A204.1 (cell line): ENCODE measurements at regions not wholly inside any gene's neighbourhood (a gene's known extent, or its start where the extent isn't known, plus 50 kb on each side); places are given as distances from the start of the nearest gene placed in this dataset.
"Not testable (repeated sequence)": the region's sequence is repeated elsewhere in the genome, so short reads cannot be mapped to it uniquely, and the experiment has no call there.

Experiments used
- FAIRE-seq: peaks from 2 replicates; lab custom pipeline; 2012; peaks lifted over from hg19 to GRCh38; lab: Jason Lieb, UNC

DNA sequence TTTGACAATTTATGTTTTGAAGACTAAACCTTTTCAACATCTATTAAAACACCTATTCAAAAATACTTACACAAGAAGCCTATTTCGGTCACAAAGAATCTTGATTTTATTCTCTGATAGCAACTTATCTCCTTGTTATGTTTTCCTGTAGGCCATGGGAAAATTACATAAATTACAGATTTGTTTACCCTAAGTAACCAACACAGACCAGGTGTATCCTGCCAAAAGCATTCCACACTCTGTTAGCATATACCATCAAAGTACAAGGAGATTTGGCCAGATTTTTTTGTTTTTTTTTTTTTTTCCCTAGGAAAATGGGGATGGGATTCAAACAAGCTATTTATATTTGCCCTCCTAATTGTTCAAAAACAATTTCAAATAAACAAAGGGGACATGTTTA is 497.9 kb upstream of the MAGEB18 start:
- no peak for FAIRE-seq

DNA sequence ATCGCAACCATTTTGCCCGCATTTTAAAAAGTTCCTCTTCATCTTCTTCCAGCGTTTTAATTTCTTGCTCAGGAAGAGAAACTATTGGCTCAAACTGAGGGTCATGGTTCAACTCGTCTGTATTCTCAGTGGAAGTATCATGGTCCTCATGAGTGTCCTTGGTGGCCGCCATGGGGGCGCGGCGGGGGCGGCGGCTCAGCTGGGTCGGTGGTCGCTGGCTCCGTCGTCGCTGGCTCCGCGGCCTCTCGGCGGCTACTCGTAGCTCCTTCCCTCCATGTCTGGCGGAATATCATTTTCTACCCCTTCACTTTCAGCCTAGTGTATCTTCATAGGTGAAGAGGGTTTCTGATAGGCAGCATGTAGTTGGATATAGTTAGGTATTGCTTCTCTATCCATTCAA is 492.0 kb upstream of the MAGEB18 start:
- no peak for FAIRE-seq

DNA sequence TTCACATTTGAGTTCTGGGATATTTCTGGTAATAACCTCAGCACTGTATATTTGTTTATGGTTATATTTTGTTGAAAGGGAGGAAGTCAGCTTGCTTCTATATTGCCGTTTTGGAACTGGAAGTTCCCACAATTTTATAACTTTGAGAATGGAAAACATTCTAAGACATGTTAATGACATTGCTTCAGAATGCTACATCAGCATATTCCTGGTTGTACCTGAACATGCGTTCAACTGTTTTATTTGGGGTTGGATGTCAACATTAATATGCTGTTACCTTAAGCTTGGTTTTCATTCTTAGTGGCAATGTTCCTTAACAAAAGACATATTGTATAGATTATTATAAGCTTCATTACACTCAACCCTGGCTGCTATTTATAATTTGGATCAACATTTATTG is 489.4 kb upstream of the MAGEB18 start:
- FAIRE-seq: no peak

DNA sequence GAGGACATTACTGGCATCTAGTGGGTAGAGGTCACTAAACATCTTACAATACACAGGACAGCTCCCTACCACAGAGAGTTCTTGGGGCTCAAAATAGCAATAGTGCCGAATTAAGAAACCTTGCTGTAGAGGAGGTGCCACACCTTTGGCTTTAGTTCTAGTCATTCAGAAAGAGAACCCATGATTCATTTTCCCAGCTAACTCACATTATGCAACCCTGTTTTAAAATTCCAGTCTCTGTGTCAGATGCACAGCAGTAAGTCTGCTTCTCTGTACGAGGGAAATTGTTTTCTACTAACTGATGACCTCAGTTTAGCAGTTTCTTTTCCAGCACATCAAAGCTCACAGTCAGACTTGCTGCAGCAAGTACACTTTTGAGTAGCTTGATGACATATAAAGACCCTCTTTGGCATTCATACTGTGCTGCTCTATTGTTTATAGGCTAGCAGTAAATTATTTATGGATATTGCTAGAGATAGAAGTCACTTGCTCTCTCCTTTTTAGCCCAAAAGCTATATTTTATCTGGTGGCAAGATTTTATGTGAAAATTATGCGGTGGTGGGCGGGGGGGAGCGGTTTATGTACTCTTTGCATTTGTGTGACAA is 487.8 kb upstream of the MAGEB18 start:
- FAIRE-seq: no peak

GRCh38 chrX:25659317-25659716 is 478.8 kb upstream of the MAGEB18 start:
- FAIRE-seq: no peak

- no peak for FAIRE-seq
These were observed 474.4 kb upstream of the MAGEB18 start for GRCh38 chrX:25663701-25664100.

GRCh38 chrX:25665431-25665830 is 472.7 kb upstream of the MAGEB18 start:
- FAIRE-seq: no peak

- no peak for FAIRE-seq
These were observed 470.5 kb upstream of the MAGEB18 start for GRCh38 chrX:25667681-25668080.

- FAIRE-seq: no peak
These were observed 463.4 kb upstream of the MAGEB18 start for GRCh38 chrX:25674776-25675175.

DNA sequence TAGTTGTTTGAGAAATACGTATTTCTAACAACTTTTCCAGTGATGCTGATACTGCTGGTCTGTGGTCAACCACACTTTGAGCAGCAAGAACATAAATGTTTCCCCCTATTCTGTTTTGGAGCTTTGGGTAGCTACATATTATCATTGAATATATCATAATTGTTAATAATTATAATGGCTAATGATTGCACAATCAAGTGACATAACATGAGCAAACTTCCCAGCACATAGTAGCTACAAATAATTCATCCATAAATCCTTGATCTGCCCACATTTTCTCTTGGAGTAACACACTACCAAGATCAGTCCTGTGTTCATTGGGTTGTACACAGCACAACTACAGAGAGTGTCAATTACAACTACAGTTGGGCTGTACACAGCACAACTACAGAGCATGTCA is 436.3 kb upstream of the MAGEB18 start:
- no peak for FAIRE-seq

- FAIRE-seq: no peak
These were observed 421.0 kb upstream of the MAGEB18 start for GRCh38 chrX:25717122-25717521.

GRCh38 chrX:25721564-25721963 is 416.6 kb upstream of the MAGEB18 start:
- FAIRE-seq: peak; percentile 87

DNA sequence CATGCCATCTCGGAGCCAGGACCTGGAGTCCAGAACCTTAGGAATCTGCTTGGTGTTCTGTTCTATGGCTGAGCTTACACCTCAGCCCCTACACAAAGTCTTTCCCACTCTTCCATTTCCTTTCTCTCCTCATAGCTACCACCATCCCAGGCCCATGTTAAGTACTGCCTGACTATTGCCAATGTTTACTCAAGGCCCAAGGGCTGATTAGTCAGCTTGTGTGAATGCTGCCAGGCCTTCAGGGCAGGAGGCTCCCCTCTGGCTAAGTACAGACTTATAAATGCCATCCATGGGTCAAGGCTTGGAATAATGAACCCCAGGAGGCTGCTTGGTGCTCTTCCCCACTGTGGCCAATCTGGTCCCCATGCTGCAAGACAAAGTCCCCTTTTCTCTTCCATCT is 411.6 kb upstream of the MAGEB18 start:
- FAIRE-seq: no peak

DNA sequence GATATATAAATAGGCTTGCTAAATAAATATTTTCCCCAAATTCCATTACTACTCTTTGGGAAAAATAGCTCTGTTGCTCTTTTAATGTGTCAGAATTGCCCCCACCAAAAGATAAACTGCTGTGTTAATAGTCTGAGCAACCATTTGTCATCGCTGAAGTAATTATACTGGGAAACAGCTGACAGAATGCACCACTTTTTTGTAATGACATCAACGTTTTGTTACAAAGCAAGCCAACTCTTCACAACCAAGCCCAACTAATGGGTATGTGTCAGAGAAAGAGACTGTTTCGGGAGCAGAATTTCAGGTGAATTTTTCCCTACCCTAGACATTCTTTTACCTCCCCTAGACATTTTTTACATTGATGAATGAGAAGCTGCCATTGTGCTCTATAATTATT is 405.0 kb upstream of the MAGEB18 start:
- FAIRE-seq: no peak

- FAIRE-seq: no peak
These were observed 400.6 kb upstream of the MAGEB18 start for GRCh38 chrX:25737540-25737939.

- no peak for FAIRE-seq
These were observed 395.8 kb upstream of the MAGEB18 start for GRCh38 chrX:25742334-25742733.

GRCh38 chrX:25754399-25754798 is 383.7 kb upstream of the MAGEB18 start:
- FAIRE-seq: no peak

- FAIRE-seq: no peak
These were observed 382.9 kb upstream of the MAGEB18 start for GRCh38 chrX:25755194-25755593.

DNA sequence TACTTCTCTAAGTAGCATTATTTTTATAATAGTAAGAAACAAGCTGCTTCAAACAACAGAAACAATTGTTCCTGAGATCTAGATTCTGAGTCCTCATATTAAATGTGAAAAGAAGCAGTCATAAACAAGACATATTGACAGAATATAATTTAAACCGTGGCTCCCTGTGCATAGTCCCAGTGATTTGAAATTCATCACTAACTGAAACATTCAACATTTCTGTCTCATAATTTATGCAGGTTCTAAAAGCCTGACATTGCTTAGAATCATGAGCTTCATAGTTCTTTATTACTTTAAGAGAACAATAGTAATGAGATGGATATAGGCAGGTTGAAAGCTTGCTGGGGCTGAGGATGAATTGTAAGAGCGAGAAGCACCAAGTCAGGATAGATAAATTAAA is 375.5 kb upstream of the MAGEB18 start:
- no peak for FAIRE-seq

DNA sequence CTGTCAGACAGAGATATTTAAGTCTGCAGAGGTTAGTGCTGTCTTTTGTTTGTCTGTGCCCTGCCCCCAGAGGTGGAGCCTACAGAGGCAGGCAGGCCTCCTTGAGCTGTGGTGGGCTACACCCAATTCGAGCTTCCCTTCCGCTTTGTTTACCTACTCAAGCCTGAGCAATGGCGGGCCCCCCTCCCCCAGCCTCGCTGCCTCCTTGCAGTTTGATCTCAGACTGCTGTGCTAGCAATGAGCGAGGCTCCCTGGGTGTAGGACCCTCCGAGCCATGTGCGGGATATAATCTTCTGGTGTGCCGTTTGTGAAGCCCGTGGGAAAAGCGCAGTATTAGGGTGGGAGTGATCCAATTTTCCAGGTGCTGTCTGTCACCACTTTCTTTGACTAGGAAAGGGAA is 366.3 kb upstream of the MAGEB18 start:
- FAIRE-seq: not testable (repeated sequence)

DNA sequence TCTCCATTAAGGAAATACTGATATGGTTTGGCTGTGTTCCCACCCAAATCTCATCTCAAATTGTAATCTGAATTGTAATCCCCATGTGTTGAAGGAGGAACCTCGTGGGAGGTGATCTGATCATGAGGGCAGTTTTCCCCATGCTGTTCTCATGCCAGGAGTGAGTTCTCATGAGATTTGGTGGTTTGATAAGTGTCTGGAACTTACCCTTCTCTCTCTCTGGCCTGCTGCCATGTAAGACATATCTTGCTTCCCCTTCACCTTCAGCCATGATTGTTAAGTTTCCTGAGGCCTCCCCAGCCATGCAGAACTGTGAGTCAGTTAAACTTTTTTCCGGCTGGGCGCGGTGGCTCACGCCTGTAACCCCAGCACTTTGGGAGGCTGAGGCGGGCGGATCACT is 340.3 kb upstream of the MAGEB18 start:
- FAIRE-seq: not testable (repeated sequence)

- FAIRE-seq: no peak
These were observed 332.4 kb upstream of the MAGEB18 start for GRCh38 chrX:25805744-25806143.

- FAIRE-seq: no peak
These were observed 331.1 kb upstream of the MAGEB18 start for GRCh38 chrX:25807022-25807421.

DNA sequence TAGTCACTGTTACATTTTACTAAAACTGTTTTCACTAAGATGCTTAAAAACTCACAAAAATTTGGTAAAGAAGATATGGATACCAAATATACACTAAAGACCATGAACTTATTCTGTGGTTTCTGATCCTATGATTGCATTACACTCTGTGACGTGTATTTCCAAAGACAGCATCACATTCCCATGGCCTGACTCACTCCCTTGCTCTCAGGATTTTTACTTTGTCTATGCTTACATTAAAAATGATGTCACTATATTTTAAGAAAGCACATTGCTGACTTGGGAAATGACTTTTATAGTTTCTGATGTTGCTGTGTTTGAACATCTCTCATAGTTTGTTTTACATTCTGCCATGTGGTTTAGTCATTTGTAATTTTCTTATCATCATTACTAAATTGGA is 327.9 kb upstream of the MAGEB18 start:
- FAIRE-seq: no peak

DNA sequence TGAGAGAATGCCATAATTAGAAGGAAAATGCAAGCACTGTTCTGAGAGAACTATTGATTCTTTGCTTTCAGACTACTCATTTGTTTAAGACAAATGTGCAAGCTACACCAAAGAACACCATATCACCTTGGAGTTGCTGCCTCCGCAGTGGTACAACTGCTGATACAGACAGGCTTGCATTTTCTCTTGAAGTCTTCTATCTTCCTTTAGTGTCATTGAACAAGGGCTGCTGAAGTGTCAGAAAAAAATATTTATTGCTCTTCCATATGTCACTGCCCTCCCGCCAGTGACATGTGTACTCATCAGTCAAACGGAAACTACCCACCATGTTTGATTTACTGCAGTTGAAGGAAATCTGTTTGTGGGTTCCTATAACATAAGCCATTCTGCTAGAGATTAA is 318.3 kb upstream of the MAGEB18 start:
- FAIRE-seq: no peak
